Right lobe of liver (tissue), 6 donors: ENCODE measurements at regions not wholly inside any gene's neighbourhood (a gene's known extent, or its start where the extent isn't known, plus 50 kb on each side); places are given as distances from the start of the nearest gene placed in this dataset.

ENCODE experiments used
- ATAC-seq, 4 donors: fragments of 200-7000 bp; cut with Tn5 transposase; one replicate each; pipeline ENCODE4 v1.9.1; 2020; ENCODE audit warnings: mild to moderate bottlenecking in 4 of 4, moderate library complexity in 4 of 4
- DNase-seq, 3 donors: peaks; one replicate each; pipeline ENCODE4 v3.0.0-alpha.2; 2020
- H3K27ac ChIP-seq, 3 donors: fragments of 200-600 bp; one replicate each; pipeline ENCODE4 v1.8.0; 2022
- H3K27me3 ChIP-seq, 2 donors: fragments of 200-600 bp; one replicate each; pipeline ENCODE4 v1.8.0; 2022
- H3K36me3 ChIP-seq, 4 donors: fragments of 200-600 bp; sonication (generic) in 1 of 4; one replicate each; pipeline versions ENCODE4 v1.5.1 to v1.8.0; 2017 to 2022; ENCODE audit warnings: control low read depth in 1 of 4
- H3K4me1 ChIP-seq, 4 donors: fragments of 200-600 bp; sonication (generic) in 1 of 4; one replicate each; pipeline versions ENCODE4 v1.5.1 to v1.8.0; 2017 to 2022; ENCODE audit warnings: control low read depth in 1 of 4
- H3K4me3 ChIP-seq, 3 donors: fragments of 200-600 bp; one replicate each; pipeline ENCODE4 v1.8.0; 2022
- H3K9me3 ChIP-seq, 4 donors: fragments of 200-600 bp; sonication (generic) in 1 of 4; one replicate each; pipeline versions ENCODE4 v1.5.1 to v1.8.0; 2017 to 2022; ENCODE audit warnings: control low read depth in 1 of 4
- POLR2A ChIP-seq: fragments of 450-650 bp; IDR thresholded peaks from one replicate; pipeline ENCODE4 v1.6.1; 2017; ENCODE audit warnings: antibody characterized with exemption, mild to moderate bottlenecking
- WGBS: methylation state at CpG from one replicate; pipeline ENCODE4 v1.1.6; 2018; ENCODE audit warnings: low coverage, low lambda C conversion rate; ENCODE audit not compliant: insufficient coverage; ENCODE audit errors: missing lambda C conversion rate; 5-methylcytosine and 5-hydroxymethylcytosine counted together
- intact Hi-C, 2 donors: fragments of 100-400 bp; cut with DNase I; formaldehyde crosslinking; loops; one replicate each; pipeline versions ENCODE4 v1.11.2 to v1.14.1; 2022
- TF ChIP-seq, protein P1 (sequence below), 4 donors: fragments of 200-600 bp in 3 of 4; fragments of 450-650 bp in 1 of 4; IDR thresholded peaks; one replicate each; pipeline versions ENCODE4 v1.5.1 to v1.8.0; 2016 to 2022; ENCODE audit warnings: antibody characterized with exemption in 4 of 4, mild to moderate bottlenecking in 2 of 4
- donor health status: DM: no; HTN: yes; CAD: no.
- donor health status: DM: no; HTN: no; CAD: no.
- donor health status: DM: no; HTN: no; CAD: no.
- donor health status: DM: no; HTN: yes; CAD: no.
- donor health status: DM: no; HTN: yes; CAD: no.

DNA sequence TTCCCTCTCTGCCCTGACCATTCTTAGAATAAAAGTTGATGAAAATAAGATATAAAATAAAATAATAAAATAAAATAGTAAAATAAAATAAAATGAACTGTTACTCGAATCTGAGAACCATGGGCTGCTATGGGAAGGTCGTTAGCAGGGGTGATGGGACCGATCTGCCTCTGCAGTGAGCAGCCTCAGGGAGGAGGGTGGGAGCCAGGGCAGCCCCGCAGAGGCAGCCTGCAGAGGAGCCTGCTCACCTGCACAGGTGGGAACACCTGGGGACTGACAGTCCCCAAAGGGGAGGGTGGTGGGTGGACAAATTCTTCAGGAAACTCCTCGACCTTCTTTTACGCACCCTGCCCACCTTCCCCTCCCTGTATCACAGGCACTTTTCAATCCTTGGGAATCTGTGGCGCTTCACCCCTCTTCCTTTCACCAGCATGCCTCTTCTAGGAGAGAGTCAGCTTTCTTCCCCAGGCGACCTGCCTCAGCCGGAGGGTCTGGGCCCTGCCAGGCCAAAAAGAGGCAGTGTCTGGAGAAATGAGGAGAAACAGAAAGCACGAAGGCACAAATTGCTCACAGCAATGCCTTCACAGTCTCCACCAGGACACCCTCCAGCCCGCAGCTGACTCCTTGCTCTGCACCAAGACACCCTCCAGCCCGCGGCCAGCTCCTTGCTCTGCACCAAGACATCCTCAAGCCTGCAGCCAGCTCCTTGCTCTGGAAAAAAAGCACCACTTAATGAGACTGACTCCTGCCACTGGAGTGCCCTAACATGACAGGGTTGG is 368.4 kb upstream of the SHH start:
- no peak for ATAC-seq
- peak in 1 of 3 donors; percentile 28 for DNase-seq
- 67% methylated on average over 7 of the region's 13 CpGs for WGBS
- H3K4me1 ChIP-seq = no peaks in the 10 kb centered on the region
- H3K9me3 ChIP-seq = no peaks in the 10 kb centered on the region
- no peak overlapping the region for H3K27ac ChIP-seq
- TF ChIP-seq POLR2A = no peak
- TF ChIP-seq, protein P1, sequence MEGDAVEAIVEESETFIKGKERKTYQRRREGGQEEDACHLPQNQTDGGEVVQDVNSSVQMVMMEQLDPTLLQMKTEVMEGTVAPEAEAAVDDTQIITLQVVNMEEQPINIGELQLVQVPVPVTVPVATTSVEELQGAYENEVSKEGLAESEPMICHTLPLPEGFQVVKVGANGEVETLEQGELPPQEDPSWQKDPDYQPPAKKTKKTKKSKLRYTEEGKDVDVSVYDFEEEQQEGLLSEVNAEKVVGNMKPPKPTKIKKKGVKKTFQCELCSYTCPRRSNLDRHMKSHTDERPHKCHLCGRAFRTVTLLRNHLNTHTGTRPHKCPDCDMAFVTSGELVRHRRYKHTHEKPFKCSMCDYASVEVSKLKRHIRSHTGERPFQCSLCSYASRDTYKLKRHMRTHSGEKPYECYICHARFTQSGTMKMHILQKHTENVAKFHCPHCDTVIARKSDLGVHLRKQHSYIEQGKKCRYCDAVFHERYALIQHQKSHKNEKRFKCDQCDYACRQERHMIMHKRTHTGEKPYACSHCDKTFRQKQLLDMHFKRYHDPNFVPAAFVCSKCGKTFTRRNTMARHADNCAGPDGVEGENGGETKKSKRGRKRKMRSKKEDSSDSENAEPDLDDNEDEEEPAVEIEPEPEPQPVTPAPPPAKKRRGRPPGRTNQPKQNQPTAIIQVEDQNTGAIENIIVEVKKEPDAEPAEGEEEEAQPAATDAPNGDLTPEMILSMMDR (IDR thresholded peaks at IDR 0.05) = no peak
- intact Hi-C loops = no loop called here
- H3K36me3 ChIP-seq = no peaks in the 10 kb centered on the region
- no peaks in the 10 kb centered on the region for H3K27me3 ChIP-seq
- H3K4me3 ChIP-seq = no peak overlapping the region

DNA sequence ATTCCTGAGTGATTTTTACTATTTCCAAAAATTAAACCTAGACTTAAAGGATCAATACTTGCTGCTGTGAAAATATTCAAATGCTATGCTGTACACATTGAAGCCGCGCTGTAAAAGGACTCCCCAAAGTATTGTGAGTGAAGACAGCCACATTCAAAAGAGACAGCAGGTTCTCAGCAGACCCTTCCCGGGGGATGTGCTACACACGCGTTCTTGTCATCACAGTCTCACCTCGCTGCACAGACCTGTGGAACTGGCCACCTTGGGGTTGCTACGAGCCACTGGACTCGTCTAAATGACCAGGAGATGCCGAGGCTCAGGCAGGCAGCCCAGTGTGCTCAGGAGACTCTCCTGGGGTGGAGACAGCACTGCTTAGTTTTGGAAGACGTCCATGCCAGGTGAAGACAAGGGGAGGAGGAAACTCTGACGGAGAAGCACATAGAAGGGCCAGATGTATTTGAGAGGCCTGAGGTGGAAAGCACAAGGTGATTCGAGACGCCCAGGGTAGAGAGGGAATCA is 367.7 kb upstream of the SHH start:
- TF ChIP-seq POLR2A = no peak
- TF ChIP-seq, protein P1 (IDR thresholded peaks at IDR 0.05) = no peak
- Histone ChIP-seq H3K36me3 (no peaks in the 10 kb centered on the region), H3K4me1 (no peaks in the 10 kb centered on the region), H3K27me3 (no peaks in the 10 kb centered on the region), H3K4me3 (no peak overlapping the region), H3K9me3 (no peaks in the 10 kb centered on the region), H3K27ac (no peak overlapping the region)
- ATAC-seq = no peak
- intact Hi-C loops = no loop called here
- WGBS = 68% methylated on average over 12 of the region's 13 CpGs
- DNase-seq = peak in 1 of 3 donors; percentile 24

DNA sequence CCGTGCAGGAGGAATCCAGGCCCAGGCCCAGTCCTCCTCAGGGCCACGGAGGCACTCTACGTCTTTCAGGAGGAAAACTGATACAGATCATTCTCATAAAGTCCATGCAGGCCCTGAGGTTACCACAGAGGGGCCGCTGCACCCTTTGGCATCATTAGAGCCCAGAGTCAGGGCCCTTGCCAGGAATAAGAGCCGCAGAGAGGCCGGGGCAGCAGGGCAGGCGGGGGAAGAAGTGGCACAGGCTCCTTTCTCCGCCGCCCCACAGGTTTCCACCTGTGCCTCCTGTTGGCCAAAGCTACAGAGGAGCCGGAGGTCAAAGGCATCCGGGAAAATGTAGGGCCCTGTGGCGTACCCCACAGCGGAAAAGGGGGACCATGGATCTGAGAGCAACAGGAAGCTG is 366.6 kb upstream of the SHH start:
- H3K27me3 ChIP-seq = no peaks in the 10 kb centered on the region
- no peaks in the 10 kb centered on the region for H3K4me1 ChIP-seq
- H3K36me3 ChIP-seq = no peaks in the 10 kb centered on the region
- no peak overlapping the region for H3K4me3 ChIP-seq
- 84% methylated on average over 7 of the region's 13 CpGs for WGBS
- intact Hi-C loops = no loop called here
- H3K9me3 ChIP-seq = no peaks in the 10 kb centered on the region
- TF ChIP-seq, protein P1 (IDR thresholded peaks at IDR 0.05) = no peak
- TF ChIP-seq POLR2A = no peak
- DNase-seq = no peak
- H3K27ac ChIP-seq = no peak overlapping the region
- no peak for ATAC-seq

DNA sequence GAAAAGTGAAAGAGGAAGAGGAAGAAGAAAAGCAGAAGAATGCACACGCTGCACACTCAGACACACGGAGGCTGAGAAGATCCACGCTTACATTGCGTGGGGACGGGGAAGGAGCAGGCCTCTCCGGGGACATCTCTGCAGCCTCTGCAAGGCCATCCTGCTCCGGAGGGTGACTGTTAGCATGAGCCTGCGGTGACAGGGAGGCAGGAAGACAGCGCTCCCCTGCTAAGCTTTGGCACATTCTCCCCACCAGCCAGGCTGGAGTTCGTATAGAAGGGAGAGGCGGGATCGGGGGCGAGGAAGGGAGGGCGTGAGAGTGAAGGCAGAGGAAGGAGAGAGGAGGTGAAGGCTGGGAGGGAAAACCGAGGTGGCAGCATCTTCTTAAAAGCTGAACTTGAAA is 366.0 kb upstream of the SHH start:
- no peaks in the 10 kb centered on the region for H3K9me3 ChIP-seq
- no peak for TF ChIP-seq POLR2A
- TF ChIP-seq, protein P1 (IDR thresholded peaks at IDR 0.05) = no peak
- intact Hi-C loops = no loop called here
- ATAC-seq (no peak), DNase-seq (peak in 1 of 3 donors; percentile 12)
- H3K36me3 ChIP-seq = no peaks in the 10 kb centered on the region
- H3K27ac ChIP-seq = no peak overlapping the region
- no peaks in the 10 kb centered on the region for H3K4me1 ChIP-seq
- H3K4me3 ChIP-seq = no peak overlapping the region
- 52% methylated on average over 12 of the region's 15 CpGs for WGBS
- no peaks in the 10 kb centered on the region for H3K27me3 ChIP-seq
